ENCODE measurements at regions not wholly inside any gene's neighbourhood (a gene's known extent, or its start where the extent isn't known, plus 50 kb on each side); places are given as distances from the start of the nearest gene placed in this dataset.

GRCh38 chr5:108531367-108532128 is 149.7 kb upstream of the FBXL17 start:
- intact Hi-C loops (cut with DNase I), result no loop called here
- DNase-seq, result no peak
- Histone ChIP-seq H3K9me3 (replicated peaks in 1 of 3) (no peaks in the 10 kb centered on the region), H3K4me3 (no peak overlapping the region), H3K36me3 (replicated peaks in 1 of 2) (no peaks in the 10 kb centered on the region), H3K27ac (no peak overlapping the region), H3K4me1 (replicated peaks in 1 of 2) (no peaks in the 10 kb centered on the region), H3K27me3 (no peaks in the 10 kb centered on the region)
- WGBS, 4 donors, result 71 to 80% (median 76%) methylated on average over 8 of the region's 8 CpGs
- TF ChIP-seq POLR2A (IDR thresholded peaks at IDR 0.05) (no peak), CTCF (IDR thresholded peaks at IDR 0.05) (no peak)

- no peaks in the 10 kb centered on the region for H3K27me3 ChIP-seq
- no peaks in the 10 kb centered on the region for H3K4me1 ChIP-seq (replicated peaks in 1 of 2)
- no peaks in the 10 kb centered on the region for H3K9me3 ChIP-seq (replicated peaks in 1 of 3)
- H3K27ac ChIP-seq, result no peak overlapping the region
- TF ChIP-seq POLR2A (IDR thresholded peaks at IDR 0.05) (no peak), CTCF (IDR thresholded peaks at IDR 0.05) (no peak)
- 85 to 90% (median 87%) methylated on average over 5 of the region's 5 CpGs for WGBS, 4 donors
- intact Hi-C loops (cut with DNase I), result no loop called here
- DNase-seq, result no peak
- no peak overlapping the region for H3K4me3 ChIP-seq
- H3K36me3 ChIP-seq (replicated peaks in 1 of 2), result no peaks in the 10 kb centered on the region
These were observed 148.8 kb upstream of the FBXL17 start for GRCh38 chr5:108530706-108531105.

- H3K27ac ChIP-seq, result no peak overlapping the region
- H3K36me3 ChIP-seq (replicated peaks in 1 of 2), result no peaks in the 10 kb centered on the region
- DNase-seq, result no peak
- intact Hi-C loops (cut with DNase I), result no loop called here
- no peaks in the 10 kb centered on the region for H3K27me3 ChIP-seq
- no peaks in the 10 kb centered on the region for H3K9me3 ChIP-seq (replicated peaks in 1 of 3)
- H3K4me1 ChIP-seq (replicated peaks in 1 of 2), result no peaks in the 10 kb centered on the region
- no peak for TF ChIP-seq CTCF (IDR thresholded peaks at IDR 0.05)
- no peak for TF ChIP-seq POLR2A (IDR thresholded peaks at IDR 0.05)
- no peak overlapping the region for H3K4me3 ChIP-seq
- 0 to 100% (median 1%) methylated on average over 1 of the region's 1 CpG for WGBS, 4 donors
These were observed 147.5 kb upstream of the FBXL17 start for GRCh38 chr5:108529381-108529780.

GRCh38 chr5:108528655-108529054 is 146.8 kb upstream of the FBXL17 start:
- no peaks in the 10 kb centered on the region for H3K9me3 ChIP-seq (replicated peaks in 1 of 3)
- TF ChIP-seq CTCF (IDR thresholded peaks at IDR 0.05), result no peak
- TF ChIP-seq POLR2A (IDR thresholded peaks at IDR 0.05), result no peak
- H3K36me3 ChIP-seq (replicated peaks in 1 of 2), result no peaks in the 10 kb centered on the region
- intact Hi-C loops (cut with DNase I), result no loop called here
- no peaks in the 10 kb centered on the region for H3K27me3 ChIP-seq
- no peak overlapping the region for H3K4me3 ChIP-seq
- peaks cover 0 to 4% of the 10 kb centered on the region in 2 donors for H3K4me1 ChIP-seq (replicated peaks in 1 of 2)
- 25 to 39% (median 34%) methylated on average over 1 of the region's 1 CpG for WGBS, 4 donors
- H3K27ac ChIP-seq, result no peak overlapping the region
- DNase-seq, result no peak
